HG03571 (cell line): ENCODE measurements at regions not wholly inside any gene's neighbourhood (a gene's known extent, or its start where the extent isn't known, plus 50 kb on each side); places are given as distances from the start of the nearest gene placed in this dataset.

Experiments
- ATAC-seq: cut with Tn5 transposase; IDR thresholded peaks from one replicate; pipeline ENCODE4 v1.9.1; 2021; ENCODE audit not compliant: unreplicated experiment

- ATAC-seq, result no peak
Measured at GRCh38 chr12:76704693-76705092, 59.2 kb upstream of the ZDHHC17 start.

- no peak for ATAC-seq
Measured at GRCh38 chr12:76706101-76706500, 57.8 kb upstream of the ZDHHC17 start.

GRCh38 chr12:76706761-76707160, 57.2 kb upstream of the ZDHHC17 start:
- no peak for ATAC-seq

GRCh38 chr12:76707772-76708171, 56.1 kb upstream of the ZDHHC17 start:
- ATAC-seq, result no peak

GRCh38 chr12:76708296-76708695, 55.6 kb upstream of the ZDHHC17 start:
- ATAC-seq, result no peak

- ATAC-seq, result no peak
Measured at GRCh38 chr12:76711241-76711640, 52.7 kb upstream of the ZDHHC17 start.

GRCh38 chr12:76713130-76713529, 50.8 kb upstream of the ZDHHC17 start:
- ATAC-seq, result no peak

GRCh38 chr12:76713986-76714385, 49.9 kb upstream of the ZDHHC17 start:
- no peak for ATAC-seq
